MCF 10A (cell line): ENCODE measurements at regions not wholly inside any gene's neighbourhood (a gene's known extent, or its start where the extent isn't known, plus 50 kb on each side); places are given as distances from the start of the nearest gene placed in this dataset.

Experiments
- BruUV-seq: library from RNA; stranded (reverse); fragments of 400-500 nt; replicated peaks from 2 replicates; lab custom pipeline; 2021; lab: Mats Ljungman, UMichigan
- CTCF ChIA-PET: fragments of 300-600 bp; sonication (Branson Sonifier 250); formaldehyde crosslinking; extraction: SDS; loops from one replicate; lab custom pipeline; 2021; ENCODE audit warnings: antibody characterized with exemption, inconsistent platforms; lab: Yijun Ruan, JAX
- POLR2A ChIA-PET: fragments of 300-600, 350-650 bp; sonication (Branson Sonifier 250); formaldehyde crosslinking; extraction: SDS; loops from one replicate; lab custom pipeline; 2020; ENCODE audit warnings: antibody characterized with exemption, inconsistent platforms; lab: Yijun Ruan, JAX
- DNase-seq: peaks from one replicate; pipeline ENCODE4 v3.0.0-alpha.2; 2018; ENCODE audit not compliant: unreplicated experiment
- H3K27ac Mint-ChIP-seq: one replicate; pipeline ENCODE4 v1.8.0; 2022; ENCODE audit warnings: mild to moderate bottlenecking, low read depth, mixed read lengths; ENCODE audit not compliant: unreplicated experiment
- H3K27me3 Mint-ChIP-seq: one replicate; pipeline ENCODE4 v1.8.0; 2022; ENCODE audit warnings: mixed read lengths; ENCODE audit not compliant: insufficient read depth, unreplicated experiment
- H3K36me3 Mint-ChIP-seq: one replicate; pipeline ENCODE4 v1.8.0; 2022; ENCODE audit warnings: mild to moderate bottlenecking, moderate library complexity, mixed read lengths; ENCODE audit not compliant: insufficient read depth, unreplicated experiment
- H3K4me1 Mint-ChIP-seq: one replicate; pipeline ENCODE4 v1.8.0; 2022; ENCODE audit warnings: mixed read lengths; ENCODE audit not compliant: insufficient read depth, unreplicated experiment
- H3K4me3 Mint-ChIP-seq: one replicate; pipeline ENCODE4 v1.8.0; 2022; ENCODE audit warnings: mild to moderate bottlenecking, moderate library complexity, mixed read lengths; ENCODE audit not compliant: unreplicated experiment
- H3K9me3 Mint-ChIP-seq: one replicate; pipeline ENCODE4 v1.8.0; 2022; ENCODE audit warnings: mixed read lengths; ENCODE audit not compliant: unreplicated experiment
- CTCF ChIP-seq: fragments of 200-600 bp; IDR thresholded peaks from one replicate; pipeline ENCODE4 v1.8.0; 2022; ENCODE audit warnings: antibody characterized with exemption, mild to moderate bottlenecking; ENCODE audit not compliant: unreplicated experiment
- intact Hi-C: fragments of 100-400 bp; cut with micrococcal nuclease; formaldehyde crosslinking; loops from 2 replicates; pipeline ENCODE4 v1.14.1; 2022

GRCh38 chr2:41907141-41907540 is 140.7 kb upstream of the PKDCC start:
- no peak for TF ChIP-seq CTCF
- H3K4me3 Mint-ChIP-seq, result no peak overlapping the region
- no peaks in the 10 kb centered on the region for H3K9me3 Mint-ChIP-seq
- no peaks in the 10 kb centered on the region for H3K36me3 Mint-ChIP-seq
- no peak for DNase-seq
- no peak overlapping the region for H3K27ac Mint-ChIP-seq
- H3K4me1 Mint-ChIP-seq, result peaks cover 11% of the 10 kb centered on the region
- BruUV-seq, result no TSS peak
- CTCF ChIA-PET, result no interaction called here
- H3K27me3 Mint-ChIP-seq, result no peaks in the 10 kb centered on the region
- intact Hi-C loops, result no loop called here
- POLR2A ChIA-PET, result no interaction called here

- H3K27me3 Mint-ChIP-seq, result no peaks in the 10 kb centered on the region
- no peak for DNase-seq
- H3K4me3 Mint-ChIP-seq, result no peak overlapping the region
- H3K36me3 Mint-ChIP-seq, result no peaks in the 10 kb centered on the region
- H3K27ac Mint-ChIP-seq, result no peak overlapping the region
- H3K4me1 Mint-ChIP-seq, result peaks cover 11% of the 10 kb centered on the region
- no peak for TF ChIP-seq CTCF
- no peaks in the 10 kb centered on the region for H3K9me3 Mint-ChIP-seq
- ChIA-PET CTCF (no interaction called here), POLR2A (no interaction called here)
- intact Hi-C loops, result no loop called here
- BruUV-seq, result no TSS peak
These were observed 140.0 kb upstream of the PKDCC start for GRCh38 chr2:41907771-41908207.

GRCh38 chr2:41908349-41908748 is 139.5 kb upstream of the PKDCC start:
- POLR2A ChIA-PET, result no interaction called here
- Mint-ChIP-seq H3K27me3 (no peaks in the 10 kb centered on the region), H3K36me3 (no peaks in the 10 kb centered on the region), H3K27ac (no peak overlapping the region), H3K9me3 (no peaks in the 10 kb centered on the region), H3K4me3 (no peak overlapping the region), H3K4me1 (peaks cover 11% of the 10 kb centered on the region)
- CTCF ChIA-PET, result no interaction called here
- BruUV-seq, result no TSS peak
- no peak for TF ChIP-seq CTCF
- no peak for DNase-seq
- intact Hi-C loops, result no loop called here

GRCh38 chr2:41909584-41909983 is 138.2 kb upstream of the PKDCC start:
- CTCF ChIA-PET, result no interaction called here
- POLR2A ChIA-PET, result no interaction called here
- Mint-ChIP-seq H3K36me3 (no peaks in the 10 kb centered on the region), H3K4me1 (peaks cover 11% of the 10 kb centered on the region), H3K4me3 (no peak overlapping the region), H3K27me3 (no peaks in the 10 kb centered on the region), H3K9me3 (peaks cover 7% of the 10 kb centered on the region), H3K27ac (no peak overlapping the region)
- no peak for DNase-seq
- BruUV-seq, result no TSS peak
- intact Hi-C loops, result no loop called here
- no peak for TF ChIP-seq CTCF
